SK-N-SH (cell line): ENCODE measurements at regions not wholly inside any gene's neighbourhood (a gene's known extent, or its start where the extent isn't known, plus 50 kb on each side); places are given as distances from the start of the nearest gene placed in this dataset.

Source experiments
- CTCF ChIA-PET: fragments of 300-600, 350-600 bp; formaldehyde crosslinking; extraction: SDS; loops from one replicate; lab custom pipeline; 2021; lab: Yijun Ruan, JAX
- POLR2A ChIA-PET: fragments of 350-600 bp; sonication (Branson Sonifier 250); formaldehyde crosslinking; extraction: SDS; loops from one replicate; lab custom pipeline; 2020; ENCODE audit warnings: antibody characterized with exemption, inconsistent platforms; lab: Yijun Ruan, JAX
- DNase-seq: peaks from one replicate; pipeline ENCODE4 v3.0.0; 2012
- H2AFZ ChIP-seq: fragments of 200-600 bp; sonication (generic); 2 replicates; pipeline ENCODE4 v1.8.1; 2016; ENCODE audit warnings: antibody characterized with exemption, mild to moderate bottlenecking, low read depth
- H3F3A ChIP-seq: fragments of 200-600 bp; sonication (generic); replicated peaks from 2 replicates; pipeline ENCODE3; 2016; ENCODE audit warnings: antibody characterized with exemption, mild to moderate bottlenecking; ENCODE audit not compliant: insufficient read depth
- H3K27ac ChIP-seq, 2 experiments: fragments of 200-500 bp in 1 of 2; fragments of 200-600 bp in 1 of 2; sonication (Bioruptor generic) in 1 of 2; sonication (generic), shearing (Covaris generic) in 1 of 2; 2 replicates each; pipeline versions ENCODE4 v1.5.1 to v1.6.1; 2014 to 2016; ENCODE audit warnings: low read depth in 2 of 2, inconsistent platforms in 1 of 2, low read length in 1 of 2, mild to moderate bottlenecking in 1 of 2, mixed read lengths in 1 of 2
- H3K27me3 ChIP-seq: fragments of 200-600 bp; sonication (generic), shearing (Covaris generic); 2 replicates; pipeline ENCODE4 v1.6.1; 2016; ENCODE audit warnings: mixed run types; ENCODE audit not compliant: insufficient read depth
- H3K36me3 ChIP-seq, 2 experiments: fragments of 200-500 bp in 1 of 2; fragments of 200-600 bp in 1 of 2; sonication (Bioruptor generic) in 1 of 2; sonication (generic) in 1 of 2; replicated peaks in 1 of 2; 2 replicates each; pipeline versions ENCODE3 to v1.5.1; 2014 to 2016; ENCODE audit warnings: low read length in 1 of 2, mild to moderate bottlenecking in 1 of 2; ENCODE audit not compliant: insufficient read depth in 2 of 2, control insufficient read depth in 1 of 2
- H3K4me1 ChIP-seq, 2 experiments: fragments of 200-500 bp in 1 of 2; fragments of 200-600 bp in 1 of 2; sonication (Bioruptor generic) in 1 of 2; sonication (generic), shearing (Covaris generic) in 1 of 2; 2 replicates each; pipeline versions ENCODE4 v1.5.1 to v1.6.1; 2014 to 2016; ENCODE audit warnings: low read depth in 1 of 2, low read length in 1 of 2, mixed run types in 1 of 2; ENCODE audit not compliant: insufficient read depth in 2 of 2, control insufficient read depth in 1 of 2
- H3K4me2 ChIP-seq: fragments of 200-600 bp; sonication (generic), shearing (Covaris generic); 2 replicates; pipeline ENCODE4 v1.6.1; 2017; ENCODE audit warnings: mixed run types
- H3K4me3 ChIP-seq, 2 experiments: fragments of 200-500 bp in 1 of 2; fragments of 200-600 bp in 1 of 2; sonication (Bioruptor generic) in 1 of 2; sonication (generic), shearing (Covaris generic) in 1 of 2; 2 replicates each; pipeline versions ENCODE4 v1.5.1 to v1.8.1; 2014 to 2016; ENCODE audit warnings: low read depth in 2 of 2, inconsistent platforms in 1 of 2, low read length in 1 of 2, mild to moderate bottlenecking in 1 of 2, mixed read lengths in 1 of 2, moderate library complexity in 1 of 2
- H3K79me2 ChIP-seq: fragments of 200-600 bp; sonication (generic); 2 replicates; pipeline ENCODE4 v1.8.1; 2017; ENCODE audit warnings: mild to moderate bottlenecking; ENCODE audit not compliant: insufficient read depth
- H3K9ac ChIP-seq: fragments of 200-600 bp; sonication (generic); 2 replicates; pipeline ENCODE4 v1.6.1; 2017; ENCODE audit warnings: mixed run types
- H3K9me2 ChIP-seq: fragments of 200-600 bp; sonication (generic); 2 replicates; pipeline ENCODE4 v1.6.1; 2017; ENCODE audit warnings: mixed run types
- H3K9me3 ChIP-seq: fragments of 200-600 bp; sonication (generic); 2 replicates; pipeline ENCODE4 v1.6.1; 2017; ENCODE audit warnings: mixed run types, mild to moderate bottlenecking, moderate library complexity
- H4K20me1 ChIP-seq: fragments of 200-600 bp; sonication (generic); 2 replicates; pipeline ENCODE4 v1.6.1; 2017; ENCODE audit warnings: mild to moderate bottlenecking, mixed run types; ENCODE audit not compliant: insufficient read depth
- CHD2 ChIP-seq: fragments of 150-350 bp; IDR thresholded peaks from 2 replicates; pipeline ENCODE4 v1.6.1; 2018; ENCODE audit warnings: low read length; ENCODE audit not compliant: partially characterized antibody
- CTCF ChIP-seq: fragments of 200-600 bp; sonication (generic); IDR thresholded peaks from 2 replicates; pipeline ENCODE4 v1.6.1; 2017; ENCODE audit warnings: antibody characterized with exemption, mild to moderate bottlenecking, moderate library complexity
- EZH2phosphoT487 ChIP-seq: fragments of 200-600 bp; sonication (generic); IDR thresholded peaks from 2 replicates; pipeline ENCODE4 v1.6.1; 2017; ENCODE audit warnings: low read depth, mixed run types, mild to moderate bottlenecking, antibody characterized with exemption, moderate library complexity, borderline replicate concordance
- FOSL2 ChIP-seq: IDR thresholded peaks from 2 replicates; pipeline ENCODE4 v1.4.0; 2012; ENCODE audit warnings: low read depth, mild to moderate bottlenecking, moderate library complexity, borderline replicate concordance
- FOXM1 ChIP-seq: IDR thresholded peaks from 2 replicates; pipeline ENCODE4 v1.4.0; 2012; ENCODE audit warnings: low read depth, mild to moderate bottlenecking
- GATA2 ChIP-seq: sonication (generic); formaldehyde crosslinking; IDR thresholded peaks from 2 replicates; pipeline ENCODE4 v1.5.0; 2020; ENCODE audit warnings: mild to moderate bottlenecking, missing genetic modification reagents
- JUND ChIP-seq: IDR thresholded peaks from 2 replicates; pipeline ENCODE4 v1.4.0; 2012
- NFIC ChIP-seq: IDR thresholded peaks from 2 replicates; pipeline ENCODE4 v1.4.0; 2012; ENCODE audit warnings: borderline replicate concordance
- RAD21 ChIP-seq: IDR thresholded peaks from 2 replicates; pipeline ENCODE4 v1.6.1; 2012; ENCODE audit warnings: mild to moderate bottlenecking, low read length
- RCOR1 ChIP-seq: fragments of 150-350 bp; IDR thresholded peaks from 2 replicates; pipeline ENCODE4 v1.6.1; 2017; ENCODE audit warnings: antibody characterized with exemption, low read length
- REST ChIP-seq: IDR thresholded peaks from 2 replicates; pipeline ENCODE4 v1.6.1; 2012; ENCODE audit warnings: mild to moderate bottlenecking, low read depth, low read length, moderate library complexity
- RXRA ChIP-seq: IDR thresholded peaks from 2 replicates; pipeline ENCODE4 v1.4.0; 2012; ENCODE audit warnings: low read depth, mild to moderate bottlenecking, borderline replicate concordance
- SMC3 ChIP-seq: IDR thresholded peaks from 2 replicates; pipeline ENCODE4 v1.6.1; 2012; ENCODE audit warnings: low read depth, low read length, improper control_type of control experiment
- TAF1 ChIP-seq: IDR thresholded peaks from 2 replicates; pipeline ENCODE4 v1.6.1; 2012; ENCODE audit warnings: low read depth, mild to moderate bottlenecking, low read length, moderate library complexity, borderline replicate concordance
- TCF12 ChIP-seq: IDR thresholded peaks from 2 replicates; pipeline ENCODE4 v1.4.0; 2012
- TEAD4 ChIP-seq: IDR thresholded peaks from 2 replicates; pipeline ENCODE4 v1.4.0; 2012; ENCODE audit warnings: mild to moderate bottlenecking, borderline replicate concordance; ENCODE audit not compliant: insufficient read depth
- USF1 ChIP-seq: IDR thresholded peaks from 2 replicates; pipeline ENCODE4 v1.4.0; 2012; ENCODE audit warnings: low read depth, borderline replicate concordance
- YY1 ChIP-seq: IDR thresholded peaks from 2 replicates; pipeline ENCODE4 v1.4.0; 2012; ENCODE audit warnings: low read depth, mild to moderate bottlenecking
- WGBS: methylation state at CpG from one replicate; pipeline ENCODE4 v1.1.6; 2017; ENCODE audit warnings: low lambda C conversion rate; 5-methylcytosine and 5-hydroxymethylcytosine counted together

- TF ChIP-seq CTCF (no peak), JUND (no peak), EZH2phosphoT487 (no peak)
- TF ChIP-seq, all 33 proteins: peak for 0
Observed at GRCh38 chr18:41561961-41562360, 393.1 kb upstream of the PIK3C3 start (continued).

GRCh38 chr18:41558715-41559114 lies 396.3 kb upstream of the PIK3C3 start:
- ChIA-PET POLR2A (no interaction called here), CTCF (interaction anchor here (0.6 kb wide), 1 partner anchor 21 kb away, joined by 4 read pairs; no protein-coding TSS in a partner anchor)
- no peak for DNase-seq
- no peaks in the 10 kb centered on the region for H3K79me2 ChIP-seq
- TF ChIP-seq FOXM1 (no peak), USF1 (no peak), RCOR1 (no peak), RXRA (no peak), CHD2 (no peak), TAF1 (no peak)
- H3F3A ChIP-seq, result no peaks in the 10 kb centered on the region
- H3K9ac ChIP-seq, result no peak overlapping the region
- H3K27me3 ChIP-seq, result no peaks in the 10 kb centered on the region
- no peak overlapping the region for H2AFZ ChIP-seq
- WGBS, result 10% methylated on average over 1 of the region's 1 CpG
- no peak overlapping the region for H3K4me3 ChIP-seq
- H3K9me2 ChIP-seq, result no peaks in the 10 kb centered on the region
- H3K9me3 ChIP-seq, result no peaks in the 10 kb centered on the region
- no peak overlapping the region for H3K4me2 ChIP-seq
- no peak overlapping the region for H3K27ac ChIP-seq
- H3K4me1 ChIP-seq, result peaks cover 0 to 4% of the 10 kb centered on the region in 2 experiments; a peak in 1 of 4 replicates
- no peaks in the 10 kb centered on the region for H3K36me3 ChIP-seq
- no peaks in the 10 kb centered on the region for H4K20me1 ChIP-seq

GRCh38 chr18:41553716-41554115 lies 401.3 kb upstream of the PIK3C3 start:
- no peaks in the 10 kb centered on the region for H3K36me3 ChIP-seq
- no peak overlapping the region for H2AFZ ChIP-seq
- no peak overlapping the region for H3K4me3 ChIP-seq
- no peaks in the 10 kb centered on the region for H3K9me2 ChIP-seq
- no peaks in the 10 kb centered on the region for H3K9me3 ChIP-seq
- H3K27me3 ChIP-seq, result no peaks in the 10 kb centered on the region
- ChIA-PET CTCF (no interaction called here), POLR2A (no interaction called here)
- H3K4me2 ChIP-seq, result no peak overlapping the region
- H3K9ac ChIP-seq, result no peak overlapping the region
- peaks cover 0 to 4% of the 10 kb centered on the region in 2 experiments; a peak in 1 of 4 replicates for H3K4me1 ChIP-seq
- no peaks in the 10 kb centered on the region for H3K79me2 ChIP-seq
- no peaks in the 10 kb centered on the region for H3F3A ChIP-seq
- H4K20me1 ChIP-seq, result no peaks in the 10 kb centered on the region
- 73% methylated on average over 6 of the region's 6 CpGs for WGBS
- H3K27ac ChIP-seq, result no peak overlapping the region
- no peak for DNase-seq
- TF ChIP-seq YY1 (no peak), TEAD4 (no peak), RAD21 (no peak), RXRA (no peak), NFIC (no peak), FOSL2 (no peak), SMC3 (no peak), REST (no peak), TCF12 (no peak), GATA2 (CRISPR knock-in tag) (no peak), FOXM1 (no peak), TAF1 (no peak), CTCF (no peak)
